ENCODE measurements at regions not wholly inside any gene's neighbourhood (a gene's known extent, or its start where the extent isn't known, plus 50 kb on each side); places are given as distances from the start of the nearest gene placed in this dataset.
A peak's percentile ranks its signal among the peaks of the same experiment; 100 is the strongest.

DNA sequence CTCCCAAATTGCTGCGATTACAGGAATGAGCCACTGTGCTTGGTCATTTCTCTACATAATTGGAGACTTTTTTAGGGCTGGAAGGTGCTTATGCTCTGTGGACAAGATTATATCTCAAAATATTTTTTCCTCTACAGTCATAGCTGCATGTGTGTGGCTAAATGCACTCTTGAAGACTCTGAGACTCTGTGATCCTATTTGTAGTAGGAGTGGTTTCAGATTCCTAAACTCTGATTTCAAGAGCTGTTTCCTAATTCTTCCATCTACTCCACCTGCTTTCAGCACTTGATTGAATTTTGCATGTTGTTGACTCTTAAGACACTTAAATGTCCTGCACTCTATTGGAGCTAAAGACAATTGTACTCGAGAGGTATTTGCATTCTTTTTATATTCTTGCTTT lies 78.0 kb downstream of the KLF5 start:
- TF ChIP-seq, protein P1, sequence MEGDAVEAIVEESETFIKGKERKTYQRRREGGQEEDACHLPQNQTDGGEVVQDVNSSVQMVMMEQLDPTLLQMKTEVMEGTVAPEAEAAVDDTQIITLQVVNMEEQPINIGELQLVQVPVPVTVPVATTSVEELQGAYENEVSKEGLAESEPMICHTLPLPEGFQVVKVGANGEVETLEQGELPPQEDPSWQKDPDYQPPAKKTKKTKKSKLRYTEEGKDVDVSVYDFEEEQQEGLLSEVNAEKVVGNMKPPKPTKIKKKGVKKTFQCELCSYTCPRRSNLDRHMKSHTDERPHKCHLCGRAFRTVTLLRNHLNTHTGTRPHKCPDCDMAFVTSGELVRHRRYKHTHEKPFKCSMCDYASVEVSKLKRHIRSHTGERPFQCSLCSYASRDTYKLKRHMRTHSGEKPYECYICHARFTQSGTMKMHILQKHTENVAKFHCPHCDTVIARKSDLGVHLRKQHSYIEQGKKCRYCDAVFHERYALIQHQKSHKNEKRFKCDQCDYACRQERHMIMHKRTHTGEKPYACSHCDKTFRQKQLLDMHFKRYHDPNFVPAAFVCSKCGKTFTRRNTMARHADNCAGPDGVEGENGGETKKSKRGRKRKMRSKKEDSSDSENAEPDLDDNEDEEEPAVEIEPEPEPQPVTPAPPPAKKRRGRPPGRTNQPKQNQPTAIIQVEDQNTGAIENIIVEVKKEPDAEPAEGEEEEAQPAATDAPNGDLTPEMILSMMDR (IDR thresholded peaks at IDR 0.05), result no peak
- Mint-ChIP-seq H3K4me3 (ENCODE audit: unreplicated experiment) (no peak overlapping the region), H3K9me3 (ENCODE audit: low read depth) (peaks cover 16% of the 10 kb centered on the region), H3K27me3 (ENCODE audit: low read depth) (no peaks in the 10 kb centered on the region), H3K4me1 (ENCODE audit: low read depth) (peaks cover 20% of the 10 kb centered on the region), H3K27ac (ENCODE audit: unreplicated experiment) (no peak overlapping the region), H3K36me3 (ENCODE audit: low read depth) (peaks cover 5% of the 10 kb centered on the region)
- no peak for DNase-seq (ENCODE audit: low spot score)

DNA sequence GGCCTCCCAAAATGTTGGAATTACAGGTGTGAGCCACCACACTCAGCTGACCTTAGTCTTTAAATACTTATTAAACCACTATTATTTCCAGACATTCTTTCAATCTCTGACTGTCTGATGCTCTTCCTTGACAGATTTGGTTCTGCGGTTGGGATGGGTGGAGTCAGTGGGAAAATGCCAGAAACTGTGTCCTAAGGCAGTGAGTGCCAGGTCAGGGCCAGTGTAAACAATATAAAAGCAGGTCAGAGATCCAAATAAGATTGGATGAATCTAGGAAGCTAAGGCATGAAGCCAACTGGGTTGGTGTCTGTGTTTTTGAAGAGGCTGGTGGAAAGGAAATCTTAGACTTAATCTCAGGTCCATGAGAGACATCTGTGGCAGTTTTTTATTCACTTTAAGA lies 74.7 kb downstream of the KLF5 start:
- Mint-ChIP-seq H3K27me3 (ENCODE audit: low read depth) (no peaks in the 10 kb centered on the region), H3K36me3 (ENCODE audit: low read depth) (peaks cover 5% of the 10 kb centered on the region), H3K4me3 (ENCODE audit: unreplicated experiment) (no peak overlapping the region), H3K27ac (ENCODE audit: unreplicated experiment) (peak overlapping the region; percentile 14), H3K4me1 (ENCODE audit: low read depth) (peaks cover 8% of the 10 kb centered on the region), H3K9me3 (ENCODE audit: low read depth) (peaks cover 16% of the 10 kb centered on the region)
- no peak for DNase-seq (ENCODE audit: low spot score)
- TF ChIP-seq, protein P1 (IDR thresholded peaks at IDR 0.05), result no peak

DNA sequence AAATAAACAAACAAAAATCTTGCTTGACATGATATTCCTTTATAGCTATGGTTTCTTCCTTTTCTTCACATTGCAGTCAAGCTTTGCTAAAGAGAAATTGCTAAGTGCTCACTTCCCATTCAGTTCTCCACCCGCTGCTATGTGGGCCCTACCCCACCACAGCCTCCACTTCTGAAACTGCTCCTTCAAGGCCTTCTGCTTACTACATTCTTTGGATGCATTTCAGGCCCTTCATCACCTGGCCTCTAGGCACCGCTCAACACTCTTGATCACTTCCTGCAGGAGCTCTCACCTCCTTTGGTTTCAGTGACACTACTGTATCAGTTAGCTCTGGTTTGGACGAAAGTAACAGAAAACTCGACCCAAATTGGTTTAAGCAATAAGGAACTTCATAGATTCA lies 72.4 kb downstream of the KLF5 start:
- Mint-ChIP-seq H3K4me3 (ENCODE audit: unreplicated experiment) (no peak overlapping the region), H3K27me3 (ENCODE audit: low read depth) (no peaks in the 10 kb centered on the region), H3K27ac (ENCODE audit: unreplicated experiment) (no peak overlapping the region), H3K4me1 (ENCODE audit: low read depth) (peaks cover 8% of the 10 kb centered on the region), H3K9me3 (ENCODE audit: low read depth) (peaks cover 16% of the 10 kb centered on the region), H3K36me3 (ENCODE audit: low read depth) (peaks cover 5% of the 10 kb centered on the region)
- TF ChIP-seq, protein P1 (IDR thresholded peaks at IDR 0.05), result no peak
- DNase-seq (ENCODE audit: low spot score), result no peak

DNA sequence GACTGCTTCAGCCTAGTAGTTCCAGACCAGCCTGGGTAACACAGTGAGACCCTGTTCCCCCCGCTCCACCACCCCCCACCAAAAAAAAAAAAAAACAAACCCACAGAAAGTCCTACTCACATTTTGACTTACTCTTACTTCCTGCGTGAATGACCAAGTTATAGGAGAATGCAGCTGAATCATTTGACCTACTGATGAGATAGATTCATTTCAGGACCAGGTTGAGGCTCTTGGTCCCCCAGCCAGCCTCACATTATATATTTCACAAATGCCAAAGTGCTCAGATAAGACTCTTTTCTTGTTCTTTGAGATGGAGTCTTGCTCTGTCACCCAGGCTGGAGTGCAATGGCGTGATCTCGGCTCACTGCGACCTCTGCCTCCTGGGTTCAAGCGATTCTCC lies 70.2 kb downstream of the KLF5 start:
- peaks cover 9% of the 10 kb centered on the region for H3K9me3 Mint-ChIP-seq (ENCODE audit: low read depth)
- TF ChIP-seq, protein P1 (IDR thresholded peaks at IDR 0.05), result no peak

More for the DNA sequence above, 70.2 kb downstream of the KLF5 start:
- DNase-seq (ENCODE audit: low spot score), result no peak
- peaks cover 5% of the 10 kb centered on the region for H3K36me3 Mint-ChIP-seq (ENCODE audit: low read depth)
- H3K4me3 Mint-ChIP-seq (ENCODE audit: unreplicated experiment), result no peak overlapping the region
- peaks cover 4% of the 10 kb centered on the region for H3K4me1 Mint-ChIP-seq (ENCODE audit: low read depth)
- H3K27me3 Mint-ChIP-seq (ENCODE audit: low read depth), result no peaks in the 10 kb centered on the region
- H3K27ac Mint-ChIP-seq (ENCODE audit: unreplicated experiment), result no peak overlapping the region

Measured in chondrocyte (in vitro differentiated cells).